D721Med (cell line): ENCODE measurements at regions not wholly inside any gene's neighbourhood (a gene's known extent, or its start where the extent isn't known, plus 50 kb on each side); places are given as distances from the start of the nearest gene placed in this dataset.

ENCODE experiments used
- DNase-seq: peaks from one replicate; pipeline ENCODE4 v3.0.0; 2011; ENCODE audit warnings: low spot score; ENCODE audit not compliant: insufficient read length
- FAIRE-seq: peaks from 2 replicates; lab custom pipeline; 2011; peaks lifted over from hg19 to GRCh38; lab: Jason Lieb, UNC
- CTCF ChIP-seq: IDR thresholded peaks from 2 replicates; pipeline ENCODE4 v1.5.1; 2012; ENCODE audit warnings: mild to moderate bottlenecking, control low read depth; ENCODE audit not compliant: insufficient read depth; ENCODE audit errors: missing control alignments

- no peak for TF ChIP-seq CTCF
- no peak for DNase-seq
- no peak for FAIRE-seq
These were observed 201.6 kb downstream of the SEMA6A start for GRCh38 chr5:116372931-116373597.

- no peak for TF ChIP-seq CTCF
- no peak for DNase-seq
- no peak for FAIRE-seq
These were observed 202.7 kb downstream of the SEMA6A start for GRCh38 chr5:116371935-116372334.

- DNase-seq (no peak), FAIRE-seq (no peak)
These were observed 203.2 kb downstream of the SEMA6A start for GRCh38 chr5:116371431-116371830.

GRCh38 chr5:116370886-116371285, 203.7 kb downstream of the SEMA6A start:
- FAIRE-seq (no peak), DNase-seq (no peak)
- no peak for TF ChIP-seq CTCF

More at GRCh38 chr5:116371431-116371830, 203.2 kb downstream of the SEMA6A start:
- no peak for TF ChIP-seq CTCF

- DNase-seq (no peak), FAIRE-seq (no peak)
- no peak for TF ChIP-seq CTCF
These were observed 204.5 kb downstream of the SEMA6A start for GRCh38 chr5:116370149-116370548.

- TF ChIP-seq CTCF = no peak
- FAIRE-seq (no peak), DNase-seq (no peak)
These were observed 209.6 kb downstream of the SEMA6A start for GRCh38 chr5:116365006-116365496.

GRCh38 chr5:116363780-116364179, 210.8 kb downstream of the SEMA6A start:
- DNase-seq (no peak), FAIRE-seq (no peak)
- TF ChIP-seq CTCF = no peak
